ENCODE measurements at regions not wholly inside any gene's neighbourhood (a gene's known extent, or its start where the extent isn't known, plus 50 kb on each side); places are given as distances from the start of the nearest gene placed in this dataset.

GRCh38 chr14:86902176-86902950, 1090.6 kb downstream of the GALC start:
- TF ChIP-seq, protein P1, sequence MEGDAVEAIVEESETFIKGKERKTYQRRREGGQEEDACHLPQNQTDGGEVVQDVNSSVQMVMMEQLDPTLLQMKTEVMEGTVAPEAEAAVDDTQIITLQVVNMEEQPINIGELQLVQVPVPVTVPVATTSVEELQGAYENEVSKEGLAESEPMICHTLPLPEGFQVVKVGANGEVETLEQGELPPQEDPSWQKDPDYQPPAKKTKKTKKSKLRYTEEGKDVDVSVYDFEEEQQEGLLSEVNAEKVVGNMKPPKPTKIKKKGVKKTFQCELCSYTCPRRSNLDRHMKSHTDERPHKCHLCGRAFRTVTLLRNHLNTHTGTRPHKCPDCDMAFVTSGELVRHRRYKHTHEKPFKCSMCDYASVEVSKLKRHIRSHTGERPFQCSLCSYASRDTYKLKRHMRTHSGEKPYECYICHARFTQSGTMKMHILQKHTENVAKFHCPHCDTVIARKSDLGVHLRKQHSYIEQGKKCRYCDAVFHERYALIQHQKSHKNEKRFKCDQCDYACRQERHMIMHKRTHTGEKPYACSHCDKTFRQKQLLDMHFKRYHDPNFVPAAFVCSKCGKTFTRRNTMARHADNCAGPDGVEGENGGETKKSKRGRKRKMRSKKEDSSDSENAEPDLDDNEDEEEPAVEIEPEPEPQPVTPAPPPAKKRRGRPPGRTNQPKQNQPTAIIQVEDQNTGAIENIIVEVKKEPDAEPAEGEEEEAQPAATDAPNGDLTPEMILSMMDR (IDR thresholded peaks at IDR 0.05; ENCODE audit: unreplicated experiment) = no peak
- no peaks in the 10 kb centered on the region for H3K9me3 Mint-ChIP-seq (ENCODE audit: unreplicated experiment)
- no peaks in the 10 kb centered on the region for H3K36me3 Mint-ChIP-seq (ENCODE audit: low read depth, unreplicated experiment)
- H3K27me3 Mint-ChIP-seq (ENCODE audit: unreplicated experiment) = no peaks in the 10 kb centered on the region
- no peak overlapping the region for H3K27ac Mint-ChIP-seq (ENCODE audit: unreplicated experiment)
- no peak for DNase-seq (ENCODE audit: low spot score)
- H3K4me1 Mint-ChIP-seq (ENCODE audit: unreplicated experiment) = no peaks in the 10 kb centered on the region
- no peak overlapping the region for H3K4me3 Mint-ChIP-seq (ENCODE audit: unreplicated experiment)

GRCh38 chr14:86897704-86898513, 1095.1 kb downstream of the GALC start:
- Mint-ChIP-seq H3K9me3 (ENCODE audit: unreplicated experiment) (no peaks in the 10 kb centered on the region), H3K4me3 (ENCODE audit: unreplicated experiment) (no peak overlapping the region), H3K36me3 (ENCODE audit: low read depth, unreplicated experiment) (no peaks in the 10 kb centered on the region), H3K27me3 (ENCODE audit: unreplicated experiment) (no peaks in the 10 kb centered on the region), H3K4me1 (ENCODE audit: unreplicated experiment) (peaks cover 2% of the 10 kb centered on the region), H3K27ac (ENCODE audit: unreplicated experiment) (no peak overlapping the region)
- TF ChIP-seq, protein P1 (IDR thresholded peaks at IDR 0.05; ENCODE audit: unreplicated experiment) = no peak
- no peak for DNase-seq (ENCODE audit: low spot score)

- no peak for DNase-seq (ENCODE audit: low spot score)
- Mint-ChIP-seq H3K27ac (ENCODE audit: unreplicated experiment) (no peak overlapping the region), H3K4me3 (ENCODE audit: unreplicated experiment) (no peak overlapping the region), H3K27me3 (ENCODE audit: unreplicated experiment) (no peaks in the 10 kb centered on the region), H3K9me3 (ENCODE audit: unreplicated experiment) (no peaks in the 10 kb centered on the region), H3K4me1 (ENCODE audit: unreplicated experiment) (peaks cover 5% of the 10 kb centered on the region), H3K36me3 (ENCODE audit: low read depth, unreplicated experiment) (no peaks in the 10 kb centered on the region)
- TF ChIP-seq, protein P1 (IDR thresholded peaks at IDR 0.05; ENCODE audit: unreplicated experiment) = no peak
Measured at GRCh38 chr14:86897224-86897623, 1095.8 kb downstream of the GALC start.

DNA sequence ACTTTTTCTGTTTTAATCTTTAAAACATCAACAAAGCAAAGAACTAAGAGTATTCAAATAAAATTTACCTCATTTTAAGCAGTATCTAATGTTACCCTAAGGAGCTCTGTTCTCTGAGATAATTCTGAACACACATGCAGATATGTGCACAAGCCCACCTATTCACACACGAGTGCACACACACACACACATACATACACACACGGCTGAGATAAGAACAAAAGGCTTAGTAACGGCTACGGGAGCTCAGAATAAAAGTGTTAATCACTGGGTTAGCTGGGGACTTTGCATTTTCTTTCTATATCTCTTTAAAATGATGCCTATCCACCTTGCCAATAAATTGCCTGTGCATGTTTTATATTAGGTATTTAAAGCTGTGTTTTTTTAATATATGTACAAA, 1096.3 kb downstream of the GALC start:
- TF ChIP-seq, protein P1 (IDR thresholded peaks at IDR 0.05; ENCODE audit: unreplicated experiment) = no peak
- H3K9me3 Mint-ChIP-seq (ENCODE audit: unreplicated experiment) = no peaks in the 10 kb centered on the region
- DNase-seq (ENCODE audit: low spot score) = no peak
- H3K4me1 Mint-ChIP-seq (ENCODE audit: unreplicated experiment) = peaks cover 8% of the 10 kb centered on the region
- no peak overlapping the region for H3K27ac Mint-ChIP-seq (ENCODE audit: unreplicated experiment)
- no peaks in the 10 kb centered on the region for H3K27me3 Mint-ChIP-seq (ENCODE audit: unreplicated experiment)
- H3K4me3 Mint-ChIP-seq (ENCODE audit: unreplicated experiment) = no peak overlapping the region
- H3K36me3 Mint-ChIP-seq (ENCODE audit: low read depth, unreplicated experiment) = no peaks in the 10 kb centered on the region
